ENCODE measurements at regions not wholly inside any gene's neighbourhood (a gene's known extent, or its start where the extent isn't known, plus 50 kb on each side); places are given as distances from the start of the nearest gene placed in this dataset.

GRCh38 chr5:114561415-114561814 lies 199.5 kb downstream of the KCNN2 start:
- TF ChIP-seq FOXA1 (IDR thresholded peaks at IDR 0.05) (no peak), CTCF (IDR thresholded peaks at IDR 0.05; ENCODE audit: low read depth, low read length, missing input control) (no peak), JUND (IDR thresholded peaks at IDR 0.05) (no peak), ATF3 (IDR thresholded peaks at IDR 0.05) (no peak), YY1 (IDR thresholded peaks at IDR 0.05) (no peak), RAD21 (IDR thresholded peaks at IDR 0.05) (no peak), TAF1 (conservative IDR thresholded peaks at IDR 0.05) (no peak), SP1 (IDR thresholded peaks at IDR 0.05) (no peak)
- TF ChIP-seq, protein P1, sequence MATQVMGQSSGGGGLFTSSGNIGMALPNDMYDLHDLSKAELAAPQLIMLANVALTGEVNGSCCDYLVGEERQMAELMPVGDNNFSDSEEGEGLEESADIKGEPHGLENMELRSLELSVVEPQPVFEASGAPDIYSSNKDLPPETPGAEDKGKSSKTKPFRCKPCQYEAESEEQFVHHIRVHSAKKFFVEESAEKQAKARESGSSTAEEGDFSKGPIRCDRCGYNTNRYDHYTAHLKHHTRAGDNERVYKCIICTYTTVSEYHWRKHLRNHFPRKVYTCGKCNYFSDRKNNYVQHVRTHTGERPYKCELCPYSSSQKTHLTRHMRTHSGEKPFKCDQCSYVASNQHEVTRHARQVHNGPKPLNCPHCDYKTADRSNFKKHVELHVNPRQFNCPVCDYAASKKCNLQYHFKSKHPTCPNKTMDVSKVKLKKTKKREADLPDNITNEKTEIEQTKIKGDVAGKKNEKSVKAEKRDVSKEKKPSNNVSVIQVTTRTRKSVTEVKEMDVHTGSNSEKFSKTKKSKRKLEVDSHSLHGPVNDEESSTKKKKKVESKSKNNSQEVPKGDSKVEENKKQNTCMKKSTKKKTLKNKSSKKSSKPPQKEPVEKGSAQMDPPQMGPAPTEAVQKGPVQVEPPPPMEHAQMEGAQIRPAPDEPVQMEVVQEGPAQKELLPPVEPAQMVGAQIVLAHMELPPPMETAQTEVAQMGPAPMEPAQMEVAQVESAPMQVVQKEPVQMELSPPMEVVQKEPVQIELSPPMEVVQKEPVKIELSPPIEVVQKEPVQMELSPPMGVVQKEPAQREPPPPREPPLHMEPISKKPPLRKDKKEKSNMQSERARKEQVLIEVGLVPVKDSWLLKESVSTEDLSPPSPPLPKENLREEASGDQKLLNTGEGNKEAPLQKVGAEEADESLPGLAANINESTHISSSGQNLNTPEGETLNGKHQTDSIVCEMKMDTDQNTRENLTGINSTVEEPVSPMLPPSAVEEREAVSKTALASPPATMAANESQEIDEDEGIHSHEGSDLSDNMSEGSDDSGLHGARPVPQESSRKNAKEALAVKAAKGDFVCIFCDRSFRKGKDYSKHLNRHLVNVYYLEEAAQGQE (IDR thresholded peaks at IDR 0.05) = no peak
- TF ChIP-seq, protein P2, sequence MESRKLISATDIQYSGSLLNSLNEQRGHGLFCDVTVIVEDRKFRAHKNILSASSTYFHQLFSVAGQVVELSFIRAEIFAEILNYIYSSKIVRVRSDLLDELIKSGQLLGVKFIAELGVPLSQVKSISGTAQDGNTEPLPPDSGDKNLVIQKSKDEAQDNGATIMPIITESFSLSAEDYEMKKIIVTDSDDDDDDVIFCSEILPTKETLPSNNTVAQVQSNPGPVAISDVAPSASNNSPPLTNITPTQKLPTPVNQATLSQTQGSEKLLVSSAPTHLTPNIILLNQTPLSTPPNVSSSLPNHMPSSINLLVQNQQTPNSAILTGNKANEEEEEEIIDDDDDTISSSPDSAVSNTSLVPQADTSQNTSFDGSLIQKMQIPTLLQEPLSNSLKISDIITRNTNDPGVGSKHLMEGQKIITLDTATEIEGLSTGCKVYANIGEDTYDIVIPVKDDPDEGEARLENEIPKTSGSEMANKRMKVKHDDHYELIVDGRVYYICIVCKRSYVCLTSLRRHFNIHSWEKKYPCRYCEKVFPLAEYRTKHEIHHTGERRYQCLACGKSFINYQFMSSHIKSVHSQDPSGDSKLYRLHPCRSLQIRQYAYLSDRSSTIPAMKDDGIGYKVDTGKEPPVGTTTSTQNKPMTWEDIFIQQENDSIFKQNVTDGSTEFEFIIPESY (IDR thresholded peaks at IDR 0.05) = no peak
- TF ChIP-seq, protein P3, sequence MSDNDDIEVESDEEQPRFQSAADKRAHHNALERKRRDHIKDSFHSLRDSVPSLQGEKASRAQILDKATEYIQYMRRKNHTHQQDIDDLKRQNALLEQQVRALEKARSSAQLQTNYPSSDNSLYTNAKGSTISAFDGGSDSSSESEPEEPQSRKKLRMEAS (IDR thresholded peaks at IDR 0.05) = no peak

All from liver (tissue), 3 donors.